ENCODE measurements at regions not wholly inside any gene's neighbourhood (a gene's known extent, or its start where the extent isn't known, plus 50 kb on each side); places are given as distances from the start of the nearest gene placed in this dataset.

GRCh38 chr3:24846286-24846860, 351.7 kb upstream of the THRB start:
- Histone ChIP-seq H3K4me1 (ENCODE audit: insufficient read depth) (peaks cover 14% of the 10 kb centered on the region; the same call in 1 of the 2 replicates), H3K9me2 (ENCODE audit: insufficient read depth) (no peaks in the 10 kb centered on the region), H4K20me1 (replicated peaks; ENCODE audit: insufficient read depth) (no peaks in the 10 kb centered on the region), H3K27me3 (ENCODE audit: insufficient read depth) (no peaks in the 10 kb centered on the region), H2AFZ (no peak overlapping the region; the same call in 1 of the 2 replicates), H3K4me2 (no peak overlapping the region), H3F3A (replicated peaks; ENCODE audit: low read depth) (no peaks in the 10 kb centered on the region), H3K79me2 (replicated peaks; ENCODE audit: insufficient read depth) (no peaks in the 10 kb centered on the region), H3K36me3 (ENCODE audit: insufficient read depth) (no peaks in the 10 kb centered on the region), H3K4me3 (no peak overlapping the region), H3K27ac (ENCODE audit: low read depth) (no peak overlapping the region)
- Mint-ChIP-seq H3K4me3 (no peak overlapping the region), H3K4me1 (peaks cover 29% of the 10 kb centered on the region), H3K27me3 (ENCODE audit: insufficient read depth, low read depth, poor library complexity) (peaks cover 2% of the 10 kb centered on the region), H3K27ac (no peak overlapping the region), H3K9me3 (no peaks in the 10 kb centered on the region), H3K36me3 (ENCODE audit: low read depth) (no peaks in the 10 kb centered on the region)
- no peak for ATAC-seq
- no peak for TF ChIP-seq CREB1 (CRISPR knock-in tag; IDR thresholded peaks at IDR 0.05; ENCODE audit: low read depth)
- TF ChIP-seq, protein P1, sequence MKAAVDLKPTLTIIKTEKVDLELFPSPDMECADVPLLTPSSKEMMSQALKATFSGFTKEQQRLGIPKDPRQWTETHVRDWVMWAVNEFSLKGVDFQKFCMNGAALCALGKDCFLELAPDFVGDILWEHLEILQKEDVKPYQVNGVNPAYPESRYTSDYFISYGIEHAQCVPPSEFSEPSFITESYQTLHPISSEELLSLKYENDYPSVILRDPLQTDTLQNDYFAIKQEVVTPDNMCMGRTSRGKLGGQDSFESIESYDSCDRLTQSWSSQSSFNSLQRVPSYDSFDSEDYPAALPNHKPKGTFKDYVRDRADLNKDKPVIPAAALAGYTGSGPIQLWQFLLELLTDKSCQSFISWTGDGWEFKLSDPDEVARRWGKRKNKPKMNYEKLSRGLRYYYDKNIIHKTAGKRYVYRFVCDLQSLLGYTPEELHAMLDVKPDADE (IDR thresholded peaks at IDR 0.05) = no peak
- no peak for TF ChIP-seq EZH2phosphoT487 (IDR thresholded peaks at IDR 0.05; ENCODE audit: unreplicated experiment)
- TF ChIP-seq ZNF462 (CRISPR knock-in tag; IDR thresholded peaks at IDR 0.05) = no peak
- TF ChIP-seq, protein P2, sequence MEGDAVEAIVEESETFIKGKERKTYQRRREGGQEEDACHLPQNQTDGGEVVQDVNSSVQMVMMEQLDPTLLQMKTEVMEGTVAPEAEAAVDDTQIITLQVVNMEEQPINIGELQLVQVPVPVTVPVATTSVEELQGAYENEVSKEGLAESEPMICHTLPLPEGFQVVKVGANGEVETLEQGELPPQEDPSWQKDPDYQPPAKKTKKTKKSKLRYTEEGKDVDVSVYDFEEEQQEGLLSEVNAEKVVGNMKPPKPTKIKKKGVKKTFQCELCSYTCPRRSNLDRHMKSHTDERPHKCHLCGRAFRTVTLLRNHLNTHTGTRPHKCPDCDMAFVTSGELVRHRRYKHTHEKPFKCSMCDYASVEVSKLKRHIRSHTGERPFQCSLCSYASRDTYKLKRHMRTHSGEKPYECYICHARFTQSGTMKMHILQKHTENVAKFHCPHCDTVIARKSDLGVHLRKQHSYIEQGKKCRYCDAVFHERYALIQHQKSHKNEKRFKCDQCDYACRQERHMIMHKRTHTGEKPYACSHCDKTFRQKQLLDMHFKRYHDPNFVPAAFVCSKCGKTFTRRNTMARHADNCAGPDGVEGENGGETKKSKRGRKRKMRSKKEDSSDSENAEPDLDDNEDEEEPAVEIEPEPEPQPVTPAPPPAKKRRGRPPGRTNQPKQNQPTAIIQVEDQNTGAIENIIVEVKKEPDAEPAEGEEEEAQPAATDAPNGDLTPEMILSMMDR (conservative IDR thresholded peaks at IDR 0.05; ENCODE audit: low read depth in 2 of 2) = no peak
- TF ChIP-seq NANOG (IDR thresholded peaks at IDR 0.05; ENCODE audit: borderline replicate concordance) = no peak
- TF ChIP-seq STAT1 (IDR thresholded peaks at IDR 0.05; ENCODE audit: unreplicated experiment) = no peak
- TF ChIP-seq EZH2 (IDR thresholded peaks at IDR 0.05; ENCODE audit: low read depth, unreplicated experiment) = no peak
- no peak for TF ChIP-seq ZNF114 (CRISPR knock-in tag; IDR thresholded peaks at IDR 0.05)
- TF ChIP-seq JUNB (IDR thresholded peaks at IDR 0.05; ENCODE audit: unreplicated experiment) = no peak
- TF ChIP-seq POLR2AphosphoS5 (IDR thresholded peaks at IDR 0.05; ENCODE audit: low read depth) = no peak
- TF ChIP-seq ZNF331 (CRISPR knock-in tag; IDR thresholded peaks at IDR 0.05; ENCODE audit: low read depth) = no peak
- no peak for DNase-seq (ENCODE audit: low spot score)
